ENCODE measurements at regions not wholly inside any gene's neighbourhood (a gene's known extent, or its start where the extent isn't known, plus 50 kb on each side); places are given as distances from the start of the nearest gene placed in this dataset.

GRCh38 chr6:141282263-141282662 lies 850.5 kb upstream of the GJE1 start:
- DNase-seq = no peak

- DNase-seq = no peak
Observed at GRCh38 chr6:141269684-141270083, 863.0 kb upstream of the GJE1 start.

GRCh38 chr6:141267420-141267819 lies 865.3 kb upstream of the GJE1 start:
- no peak for DNase-seq

GRCh38 chr6:141265756-141266623 lies 866.7 kb upstream of the GJE1 start:
- DNase-seq = no peak

DNA sequence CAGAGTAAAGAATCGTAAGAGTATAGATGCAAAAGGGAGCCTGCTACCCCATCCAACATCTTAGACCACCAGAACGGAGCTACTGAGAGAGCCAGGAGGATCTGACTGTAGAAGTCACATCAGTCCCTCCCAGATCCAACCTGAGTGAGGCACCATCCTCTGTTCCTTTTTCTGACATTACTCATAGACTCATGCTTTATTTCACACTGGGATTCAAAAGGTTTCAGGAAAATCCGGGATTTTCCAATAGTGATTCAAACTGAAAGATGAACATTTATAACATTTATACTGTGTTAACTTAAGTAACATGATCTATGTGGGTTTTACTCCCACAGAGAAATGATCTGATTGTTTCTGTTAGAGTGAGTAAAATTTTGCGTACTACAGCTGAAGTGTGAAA lies 868.6 kb upstream of the GJE1 start:
- no peak for DNase-seq

- DNase-seq = no peak
Observed at GRCh38 chr6:141261672-141262060, 871.1 kb upstream of the GJE1 start.

GRCh38 chr6:141261016-141261671 lies 871.6 kb upstream of the GJE1 start:
- DNase-seq = no peak

DNA sequence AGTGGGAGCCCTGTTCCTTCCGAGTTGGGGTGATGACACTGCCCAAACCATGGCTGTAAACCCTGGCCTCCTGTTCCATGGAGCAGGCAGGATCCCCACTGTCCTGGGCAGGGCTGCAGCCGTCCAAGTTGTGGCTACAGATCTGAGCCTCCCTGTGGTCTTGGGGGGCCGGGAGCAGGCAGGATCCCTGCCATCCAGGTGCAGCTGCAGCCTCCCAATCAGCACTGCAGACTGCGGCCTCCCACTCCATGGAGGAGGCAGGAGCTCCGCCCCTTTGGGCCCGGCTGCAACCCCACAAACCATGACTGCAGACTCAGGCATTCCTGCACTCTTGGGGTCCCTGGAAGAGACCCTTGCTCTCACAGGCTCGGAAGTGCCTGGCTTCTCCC lies 872.1 kb upstream of the GJE1 start:
- DNase-seq = no peak

DNA sequence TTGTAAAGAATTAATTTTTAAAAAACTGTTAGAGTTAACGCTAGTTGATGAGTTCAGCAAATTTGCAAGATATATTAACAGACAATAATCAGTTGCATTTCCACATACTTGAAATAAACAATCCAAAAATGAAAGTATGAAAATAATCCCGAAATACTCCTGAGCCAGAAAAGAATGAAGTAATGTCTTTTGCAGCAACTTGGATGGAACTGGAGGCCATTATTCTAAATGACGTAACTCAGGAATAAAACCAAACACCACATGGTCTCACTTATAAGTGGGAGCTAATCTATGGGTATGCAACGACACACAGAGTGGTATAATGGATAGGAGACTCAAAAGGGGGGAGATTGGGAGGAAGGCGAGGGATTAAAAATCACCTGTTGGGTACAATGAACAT lies 872.9 kb upstream of the GJE1 start:
- DNase-seq = no peak

DNA sequence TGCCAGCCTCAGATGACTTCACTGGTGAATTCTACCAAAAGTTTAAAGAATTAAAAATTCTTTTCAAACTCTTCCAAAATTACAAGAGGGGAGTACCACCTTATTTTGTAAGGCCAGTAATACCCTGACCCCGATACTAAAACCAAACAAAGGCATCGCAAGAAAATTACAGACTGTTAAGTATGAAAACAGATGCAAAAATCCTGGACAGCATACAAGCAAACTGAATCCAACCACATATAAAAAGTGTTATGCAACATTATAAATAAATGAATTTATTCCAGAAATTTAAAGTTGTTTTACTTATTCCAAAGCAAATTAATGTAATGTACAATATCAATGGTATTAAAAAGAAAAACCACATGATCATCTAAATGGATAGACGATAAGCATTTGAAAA lies 873.6 kb upstream of the GJE1 start:
- no peak for DNase-seq

DNA sequence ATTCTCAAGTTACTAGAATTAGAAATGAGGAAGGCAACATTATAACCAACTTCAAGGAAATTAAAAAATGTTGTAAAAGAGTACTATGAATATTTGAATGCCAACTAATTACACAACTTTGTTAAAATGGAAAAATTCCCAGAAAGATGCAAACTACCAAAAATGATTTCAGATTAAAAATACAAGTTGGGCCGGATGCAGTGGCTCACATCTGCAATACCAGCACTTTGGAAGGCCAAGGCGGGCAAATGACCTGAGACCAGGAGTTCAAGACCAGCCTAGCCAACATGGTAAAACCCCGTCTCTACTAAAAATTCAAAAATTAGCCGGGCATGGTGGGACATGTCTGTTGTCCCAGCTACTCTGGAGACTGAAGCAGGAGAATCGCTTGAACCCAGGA lies 874.2 kb upstream of the GJE1 start:
- DNase-seq = no peak

- no peak for DNase-seq
Observed at GRCh38 chr6:141254336-141254735, 878.4 kb upstream of the GJE1 start.

DNA sequence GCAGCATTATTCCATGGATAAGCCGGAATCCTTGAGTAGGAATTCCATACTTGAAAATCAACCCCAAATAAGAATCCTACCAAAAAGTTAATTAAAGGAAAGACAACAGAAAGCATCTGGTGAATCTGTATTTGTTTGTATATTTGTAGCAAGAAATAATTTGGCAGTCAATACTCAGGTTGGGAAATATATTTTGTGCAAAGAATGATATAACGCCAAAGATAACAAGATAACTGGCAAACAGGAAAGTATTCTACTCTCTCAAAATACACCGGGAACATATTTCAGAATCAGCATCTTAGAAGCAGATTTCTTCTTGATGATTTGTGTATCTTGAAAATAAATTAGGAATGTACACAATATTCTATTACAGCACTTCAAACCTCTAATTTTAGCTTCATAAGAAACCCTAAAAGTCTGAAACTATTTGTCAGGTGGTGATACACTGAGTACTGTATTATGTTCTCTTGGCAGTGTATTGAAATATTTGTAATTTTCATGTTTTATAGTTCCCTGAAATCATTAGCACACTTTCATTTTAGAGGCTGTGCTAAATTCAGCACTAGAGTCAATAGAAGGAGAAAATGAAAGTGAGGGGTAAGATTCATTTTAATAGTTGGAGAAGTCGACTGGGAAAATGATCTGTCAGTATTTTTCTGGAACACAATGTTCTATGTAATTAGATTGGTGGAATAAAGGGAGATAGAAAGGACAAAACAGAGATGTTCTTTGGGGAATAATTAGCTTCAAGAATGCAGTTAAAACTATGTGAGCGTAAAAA lies 879.7 kb upstream of the GJE1 start:
- DNase-seq = no peak

GRCh38 chr6:141251286-141251685 lies 881.4 kb upstream of the GJE1 start:
- no peak for DNase-seq

DNA sequence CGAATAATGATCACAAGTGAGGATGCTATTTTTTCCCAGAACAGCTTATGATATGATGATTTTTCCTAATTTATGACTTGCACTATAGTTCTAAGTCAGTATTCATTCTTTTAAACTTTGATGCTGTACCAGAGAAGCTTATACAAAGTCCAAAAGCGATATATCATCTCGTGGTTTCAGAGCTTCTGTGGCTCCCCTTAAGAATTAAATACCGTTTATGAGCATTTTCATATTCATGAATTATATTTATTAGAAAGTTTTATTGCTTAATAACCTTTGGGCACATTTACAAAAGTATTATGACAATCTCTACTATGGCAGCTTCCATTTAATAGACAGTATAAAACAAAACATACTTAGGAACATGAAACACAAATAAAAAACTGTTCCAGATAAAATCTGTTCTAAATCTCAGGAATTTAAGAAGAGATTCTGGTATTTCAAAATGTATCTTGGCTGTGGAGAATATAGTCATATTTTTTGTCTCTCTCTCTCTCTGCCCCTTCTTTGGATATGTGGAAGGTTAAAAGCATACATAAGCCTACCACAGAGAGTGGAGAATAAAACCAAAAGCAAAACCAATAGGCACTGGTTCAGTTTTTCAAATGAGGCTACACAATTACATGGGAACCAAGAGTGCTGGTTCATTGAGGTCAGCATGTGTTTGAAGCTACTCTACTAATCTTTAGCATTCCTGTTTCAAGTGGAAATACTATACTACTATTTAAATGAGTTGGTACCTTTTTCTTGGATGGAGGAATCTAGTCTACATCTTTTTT lies 884.5 kb upstream of the GJE1 start:
- no peak for DNase-seq

GRCh38 chr6:141244366-141244765 lies 888.4 kb upstream of the GJE1 start:
- no peak for DNase-seq

DNA sequence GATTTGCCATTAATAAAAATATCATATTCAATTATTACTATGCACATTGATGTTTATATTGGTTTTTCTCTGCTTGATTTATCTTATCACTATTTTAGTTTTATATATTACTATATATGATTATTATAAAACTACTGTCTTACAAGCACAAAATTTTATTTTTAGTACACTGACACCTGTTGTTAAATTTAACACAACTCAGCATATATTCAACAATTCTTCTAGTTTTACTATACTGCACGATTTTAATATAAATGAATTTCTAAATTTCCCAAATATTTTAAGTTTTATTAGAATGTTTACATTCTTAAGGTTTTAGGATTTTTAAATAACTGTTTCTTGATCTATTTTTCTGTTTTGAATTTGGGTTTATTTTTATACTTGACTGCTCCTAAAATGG lies 889.8 kb upstream of the GJE1 start:
- no peak for DNase-seq

DNA sequence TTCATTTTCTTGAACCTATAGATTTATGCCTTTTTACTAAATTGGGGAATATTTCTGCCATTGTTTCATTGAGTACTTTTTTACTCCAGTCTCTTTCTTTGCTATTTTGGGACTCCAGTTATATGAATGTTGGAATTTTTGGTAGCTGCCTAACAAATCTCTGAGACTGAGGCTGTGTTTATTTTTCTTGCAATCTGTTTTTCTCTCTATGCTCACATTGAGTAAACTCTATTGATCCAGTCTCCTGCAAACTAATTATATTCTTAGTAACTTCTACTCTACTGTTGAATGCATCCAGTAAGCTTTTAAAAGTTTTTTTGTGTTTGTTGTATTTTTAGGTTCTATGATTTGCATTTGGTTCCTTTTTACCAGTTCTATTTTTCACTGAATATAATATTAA lies 903.4 kb upstream of the GJE1 start:
- DNase-seq = no peak

- no peak for DNase-seq
Observed at GRCh38 chr6:141218583-141218982, 914.1 kb upstream of the GJE1 start.

- DNase-seq = no peak
Observed at GRCh38 chr6:141216726-141217125, 916.0 kb upstream of the GJE1 start.

GRCh38 chr6:141212296-141212695 lies 920.4 kb upstream of the GJE1 start:
- no peak for DNase-seq

GRCh38 chr6:141211845-141212244 lies 920.9 kb upstream of the GJE1 start:
- no peak for DNase-seq

DNA sequence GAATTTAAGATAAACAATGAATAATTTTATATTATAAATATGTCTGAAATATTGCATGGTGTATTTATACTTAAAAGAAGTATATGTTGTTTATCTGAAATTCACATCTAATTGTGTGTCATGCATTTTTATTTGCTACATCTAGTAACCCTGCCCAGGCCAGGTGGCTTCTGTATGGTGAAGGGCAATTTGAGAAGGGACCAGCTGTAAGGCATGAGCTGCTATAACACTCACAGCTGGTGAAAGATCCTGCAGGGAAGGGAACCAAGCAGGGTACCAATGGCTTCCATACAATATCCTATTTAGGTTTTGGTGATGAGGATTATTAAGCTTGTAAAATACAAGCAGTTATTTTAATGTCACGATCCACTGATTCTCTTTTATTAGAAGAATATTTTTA lies 921.8 kb upstream of the GJE1 start:
- no peak for DNase-seq

All from right forelimb (tissue), 1 donor.